ENCODE measurements at regions not wholly inside any gene's neighbourhood (a gene's known extent, or its start where the extent isn't known, plus 50 kb on each side); places are given as distances from the start of the nearest gene placed in this dataset.

GRCh38 chr17:33499040-33499439, 205.9 kb upstream of the ASIC2 start:
- no peaks in the 10 kb centered on the region for H3K36me3 Mint-ChIP-seq
- peaks cover 8% of the 10 kb centered on the region for H3K27me3 Mint-ChIP-seq
- ATAC-seq (ENCODE audit: low read depth) = no peak
- no peak overlapping the region for H3K27ac Mint-ChIP-seq
- no peaks in the 10 kb centered on the region for H3K4me1 Mint-ChIP-seq
- POLR2A ChIA-PET = no interaction called here
- DNase-seq = no peak
- H3K4me3 Mint-ChIP-seq = no peak overlapping the region
- no peaks in the 10 kb centered on the region for H3K9me3 Mint-ChIP-seq

GRCh38 chr17:33500151-33500550, 207.1 kb upstream of the ASIC2 start:
- no peak for DNase-seq
- Mint-ChIP-seq H3K9me3 (no peaks in the 10 kb centered on the region), H3K27me3 (peaks cover 15% of the 10 kb centered on the region), H3K27ac (no peak overlapping the region), H3K4me1 (no peaks in the 10 kb centered on the region), H3K4me3 (no peak overlapping the region), H3K36me3 (no peaks in the 10 kb centered on the region)
- ATAC-seq (ENCODE audit: low read depth) = no peak
- POLR2A ChIA-PET = no interaction called here

GRCh38 chr17:33501185-33501584, 208.1 kb upstream of the ASIC2 start:
- peaks cover 15% of the 10 kb centered on the region for H3K27me3 Mint-ChIP-seq
- no peaks in the 10 kb centered on the region for H3K9me3 Mint-ChIP-seq
- DNase-seq = no peak
- no peaks in the 10 kb centered on the region for H3K4me1 Mint-ChIP-seq
- no peak overlapping the region for H3K27ac Mint-ChIP-seq
- no peak for ATAC-seq (ENCODE audit: low read depth)
- no peaks in the 10 kb centered on the region for H3K36me3 Mint-ChIP-seq
- H3K4me3 Mint-ChIP-seq = no peak overlapping the region
- POLR2A ChIA-PET = no interaction called here

GRCh38 chr17:33504571-33504970, 211.5 kb upstream of the ASIC2 start:
- Mint-ChIP-seq H3K36me3 (no peaks in the 10 kb centered on the region), H3K27ac (no peak overlapping the region), H3K9me3 (peaks cover 1% of the 10 kb centered on the region), H3K27me3 (peaks cover 33% of the 10 kb centered on the region), H3K4me1 (peaks cover 9% of the 10 kb centered on the region), H3K4me3 (no peak overlapping the region)
- no peak for DNase-seq
- no peak for ATAC-seq (ENCODE audit: low read depth)
- POLR2A ChIA-PET = no interaction called here

- no peak overlapping the region for H3K4me3 Mint-ChIP-seq
- peaks cover 19% of the 10 kb centered on the region for H3K4me1 Mint-ChIP-seq
- ATAC-seq (ENCODE audit: low read depth) = no peak
- peaks cover 5% of the 10 kb centered on the region for H3K9me3 Mint-ChIP-seq
- POLR2A ChIA-PET = no interaction called here
- no peaks in the 10 kb centered on the region for H3K36me3 Mint-ChIP-seq
- H3K27ac Mint-ChIP-seq = no peak overlapping the region
- no peak for DNase-seq
- H3K27me3 Mint-ChIP-seq = peaks cover 33% of the 10 kb centered on the region
Observed at GRCh38 chr17:33506889-33507650, 214.0 kb upstream of the ASIC2 start.

GRCh38 chr17:33508215-33508614, 215.1 kb upstream of the ASIC2 start:
- ATAC-seq (ENCODE audit: low read depth) (no peak), DNase-seq (no peak)
- Mint-ChIP-seq H3K27ac (no peak overlapping the region), H3K36me3 (peaks cover 1% of the 10 kb centered on the region), H3K4me1 (peaks cover 23% of the 10 kb centered on the region), H3K4me3 (no peak overlapping the region), H3K27me3 (peaks cover 37% of the 10 kb centered on the region), H3K9me3 (peaks cover 10% of the 10 kb centered on the region)
- POLR2A ChIA-PET = no interaction called here

- peaks cover 14% of the 10 kb centered on the region for H3K9me3 Mint-ChIP-seq
- H3K4me3 Mint-ChIP-seq = no peak overlapping the region
- no peak for ATAC-seq (ENCODE audit: low read depth)
- H3K36me3 Mint-ChIP-seq = peaks cover 1% of the 10 kb centered on the region
- DNase-seq = no peak
- H3K4me1 Mint-ChIP-seq = peaks cover 23% of the 10 kb centered on the region
- peaks cover 35% of the 10 kb centered on the region for H3K27me3 Mint-ChIP-seq
- POLR2A ChIA-PET = no interaction called here
- H3K27ac Mint-ChIP-seq = no peak overlapping the region
Observed at GRCh38 chr17:33509331-33509730, 216.2 kb upstream of the ASIC2 start.

- peaks cover 14% of the 10 kb centered on the region for H3K9me3 Mint-ChIP-seq
- H3K4me3 Mint-ChIP-seq = no peak overlapping the region
- POLR2A ChIA-PET = no interaction called here
- ATAC-seq (ENCODE audit: low read depth) (peak; percentile 58), DNase-seq (peak; percentile 47)
- H3K36me3 Mint-ChIP-seq = peaks cover 1% of the 10 kb centered on the region
- H3K27me3 Mint-ChIP-seq = peaks cover 32% of the 10 kb centered on the region
- H3K4me1 Mint-ChIP-seq = peaks cover 21% of the 10 kb centered on the region
- H3K27ac Mint-ChIP-seq = no peak overlapping the region
Observed at GRCh38 chr17:33511670-33512069, 218.6 kb upstream of the ASIC2 start.

- H3K27me3 Mint-ChIP-seq = peaks cover 28% of the 10 kb centered on the region
- POLR2A ChIA-PET = no interaction called here
- H3K9me3 Mint-ChIP-seq = peaks cover 14% of the 10 kb centered on the region
- DNase-seq = no peak
- no peak for ATAC-seq (ENCODE audit: low read depth)
- H3K27ac Mint-ChIP-seq = no peak overlapping the region
- H3K4me3 Mint-ChIP-seq = no peak overlapping the region
- H3K36me3 Mint-ChIP-seq = peaks cover 1% of the 10 kb centered on the region
- peaks cover 17% of the 10 kb centered on the region for H3K4me1 Mint-ChIP-seq
Observed at GRCh38 chr17:33512113-33512512, 219.0 kb upstream of the ASIC2 start.

GRCh38 chr17:33513769-33514168, 220.7 kb upstream of the ASIC2 start:
- POLR2A ChIA-PET = no interaction called here
- H3K27me3 Mint-ChIP-seq = peaks cover 19% of the 10 kb centered on the region
- H3K9me3 Mint-ChIP-seq = peaks cover 14% of the 10 kb centered on the region
- H3K4me3 Mint-ChIP-seq = no peak overlapping the region
- no peak for DNase-seq
- peaks cover 13% of the 10 kb centered on the region for H3K4me1 Mint-ChIP-seq
- H3K36me3 Mint-ChIP-seq = peaks cover 1% of the 10 kb centered on the region
- no peak overlapping the region for H3K27ac Mint-ChIP-seq
- no peak for ATAC-seq (ENCODE audit: low read depth)

GRCh38 chr17:33514369-33514768, 221.3 kb upstream of the ASIC2 start:
- POLR2A ChIA-PET = no interaction called here
- H3K36me3 Mint-ChIP-seq = peaks cover 1% of the 10 kb centered on the region
- peaks cover 18% of the 10 kb centered on the region for H3K27me3 Mint-ChIP-seq
- H3K4me1 Mint-ChIP-seq = peaks cover 13% of the 10 kb centered on the region
- H3K9me3 Mint-ChIP-seq = peaks cover 14% of the 10 kb centered on the region
- H3K4me3 Mint-ChIP-seq = no peak overlapping the region
- H3K27ac Mint-ChIP-seq = no peak overlapping the region
- DNase-seq (no peak), ATAC-seq (ENCODE audit: low read depth) (no peak)

- peaks cover 13% of the 10 kb centered on the region for H3K9me3 Mint-ChIP-seq
- H3K4me1 Mint-ChIP-seq = peaks cover 13% of the 10 kb centered on the region
- DNase-seq = no peak
- H3K27me3 Mint-ChIP-seq = peaks cover 14% of the 10 kb centered on the region
- peaks cover 1% of the 10 kb centered on the region for H3K36me3 Mint-ChIP-seq
- no peak overlapping the region for H3K4me3 Mint-ChIP-seq
- POLR2A ChIA-PET = no interaction called here
- no peak overlapping the region for H3K27ac Mint-ChIP-seq
- no peak for ATAC-seq (ENCODE audit: low read depth)
Observed at GRCh38 chr17:33515974-33516373, 222.9 kb upstream of the ASIC2 start.

- no peak for ATAC-seq (ENCODE audit: low read depth)
- no peak overlapping the region for H3K4me3 Mint-ChIP-seq
- POLR2A ChIA-PET = no interaction called here
- H3K4me1 Mint-ChIP-seq = peaks cover 8% of the 10 kb centered on the region
- DNase-seq = no peak
- peaks cover 14% of the 10 kb centered on the region for H3K27me3 Mint-ChIP-seq
- H3K36me3 Mint-ChIP-seq = peaks cover 1% of the 10 kb centered on the region
- no peak overlapping the region for H3K27ac Mint-ChIP-seq
- H3K9me3 Mint-ChIP-seq = peaks cover 10% of the 10 kb centered on the region
Observed at GRCh38 chr17:33516645-33517044, 223.6 kb upstream of the ASIC2 start.

- H3K4me3 Mint-ChIP-seq = no peak overlapping the region
- POLR2A ChIA-PET = no interaction called here
- peaks cover 8% of the 10 kb centered on the region for H3K9me3 Mint-ChIP-seq
- no peak for DNase-seq
- peaks cover 1% of the 10 kb centered on the region for H3K36me3 Mint-ChIP-seq
- peaks cover 12% of the 10 kb centered on the region for H3K27me3 Mint-ChIP-seq
- no peak overlapping the region for H3K27ac Mint-ChIP-seq
- H3K4me1 Mint-ChIP-seq = no peaks in the 10 kb centered on the region
- ATAC-seq (ENCODE audit: low read depth) = no peak
Observed at GRCh38 chr17:33517746-33518145, 224.7 kb upstream of the ASIC2 start.

GRCh38 chr17:33519692-33520091, 226.6 kb upstream of the ASIC2 start:
- ATAC-seq (ENCODE audit: low read depth) (no peak), DNase-seq (no peak)
- Mint-ChIP-seq H3K27ac (no peak overlapping the region), H3K4me3 (no peak overlapping the region), H3K4me1 (no peaks in the 10 kb centered on the region), H3K9me3 (no peaks in the 10 kb centered on the region), H3K27me3 (peaks cover 4% of the 10 kb centered on the region), H3K36me3 (no peaks in the 10 kb centered on the region)
- POLR2A ChIA-PET = no interaction called here
